Panc1 (cell line): ENCODE measurements at regions not wholly inside any gene's neighbourhood (a gene's known extent, or its start where the extent isn't known, plus 50 kb on each side); places are given as distances from the start of the nearest gene placed in this dataset.

ENCODE experiments used
- ATAC-seq: fragments of 200-7000 bp; cut with Tn5 transposase; 2 replicates; pipeline ENCODE4 v1.9.1; 2020; ENCODE audit warnings: mild to moderate bottlenecking, moderate library complexity
- BruUV-seq: library from RNA; stranded (reverse); fragments of 400-500 nt; replicated peaks from 2 replicates; lab custom pipeline; 2021; lab: Mats Ljungman, UMichigan
- CTCF ChIA-PET: fragments of 300-600 bp; sonication (Branson Sonifier 250); formaldehyde crosslinking; loops from one replicate; lab custom pipeline; 2022; ENCODE audit warnings: antibody characterized with exemption; lab: Charles Lee
- POLR2A ChIA-PET: fragments of 300-600 bp; sonication (Branson Sonifier 250); formaldehyde crosslinking; loops from one replicate; lab custom pipeline; 2022; ENCODE audit warnings: antibody characterized with exemption; lab: Charles Lee
- DNase-seq: peaks from one replicate; pipeline ENCODE4 v3.0.0-alpha.2; 2010; ENCODE audit warnings: low read depth, low spot score
- H3K27ac ChIP-seq: 2 replicates; pipeline ENCODE4 v1.5.1; 2011; ENCODE audit warnings: mild to moderate bottlenecking, low read length, inconsistent platforms
- H3K27me3 ChIP-seq: fragments of 200-500 bp; sonication (Bioruptor generic); 2 replicates; pipeline ENCODE4 v1.6.0; 2014; ENCODE audit warnings: low read length, inconsistent platforms; ENCODE audit not compliant: control insufficient read depth, insufficient read depth
- H3K36me3 ChIP-seq: fragments of 200-500 bp; sonication (Bioruptor generic); 2 replicates; pipeline ENCODE4 v1.5.1; 2014; ENCODE audit warnings: inconsistent platforms, mild to moderate bottlenecking, low read length, moderate library complexity; ENCODE audit not compliant: control insufficient read depth, insufficient read depth
- H3K4me1 ChIP-seq: 2 replicates; pipeline ENCODE4 v1.5.1; 2011; ENCODE audit warnings: inconsistent platforms, mild to moderate bottlenecking, low read length, moderate library complexity; ENCODE audit not compliant: control insufficient read depth, insufficient read depth
- H3K4me3 ChIP-seq, 2 experiments: 2 replicates each; pipeline ENCODE4 v1.5.1; 2011 to 2012; ENCODE audit warnings: low read depth in 2 of 2, low read length in 2 of 2, mild to moderate bottlenecking in 2 of 2, inconsistent platforms in 1 of 2, moderate library complexity in 1 of 2
- H3K9me3 ChIP-seq: fragments of 200-500 bp; sonication (Bioruptor generic); 2 replicates; pipeline ENCODE4 v1.5.1; 2014; ENCODE audit warnings: low read depth, mild to moderate bottlenecking, inconsistent platforms, low read length, moderate library complexity; ENCODE audit not compliant: control insufficient read depth, insufficient read depth
- CTCF ChIP-seq: fragments of 450-650 bp; IDR thresholded peaks from 2 replicates; pipeline ENCODE4 v1.5.1; 2017; ENCODE audit warnings: mild to moderate bottlenecking
- POLR2AphosphoS5 ChIP-seq: IDR thresholded peaks from 2 replicates; pipeline ENCODE4 v1.6.1; 2012; ENCODE audit warnings: mild to moderate bottlenecking, low read depth, low read length, moderate library complexity
- REST ChIP-seq, 2 experiments: IDR thresholded peaks; 2 replicates each; pipeline ENCODE4 v1.6.1; 2011 to 2012; ENCODE audit warnings: low read depth in 2 of 2, control low read depth in 1 of 2, low read length in 1 of 2, mild to moderate bottlenecking in 1 of 2, moderate library complexity in 1 of 2; ENCODE audit not compliant: insufficient read depth in 1 of 2
- SIN3A ChIP-seq: IDR thresholded peaks from 2 replicates; pipeline ENCODE4 v1.6.1; 2012; ENCODE audit warnings: low read depth, mild to moderate bottlenecking, low read length, moderate library complexity, borderline replicate concordance; ENCODE audit not compliant: insufficient read depth
- TCF7L2 ChIP-seq: IDR thresholded peaks from 2 replicates; pipeline ENCODE4 v1.6.1; 2011; ENCODE audit warnings: mild to moderate bottlenecking, low read depth, low read length, inconsistent platforms
- in situ Hi-C: cut with HindIII; loops from 2 replicates; pipeline ENCODE4 v1.10.0; 2016; ENCODE audit warnings: low sequenced_read_pairs, low pct_unique_long_range_greater_than_20kb
- intact Hi-C: fragments of 100-400 bp; cut with micrococcal nuclease; formaldehyde crosslinking; loops from one replicate; pipeline ENCODE4 v1.10.0; 2022; ENCODE audit not compliant: unreplicated experiment

- no peak for TF ChIP-seq TCF7L2
- no peak for TF ChIP-seq POLR2AphosphoS5
- no peak for TF ChIP-seq CTCF
- TF ChIP-seq REST (IDR thresholded peaks at IDR 0.05; ENCODE audit: insufficient read depth in 1 of 2, low read depth in 2 of 2, low read length in 1 of 2), result no peak
- TF ChIP-seq SIN3A, result no peak
- in situ Hi-C loops (no loop called here), intact Hi-C loops (no loop called here)
- CTCF ChIA-PET, result no interaction called here
- no peaks in the 10 kb centered on the region for H3K36me3 ChIP-seq
- no peak overlapping the region for H3K27ac ChIP-seq
- no peaks in the 10 kb centered on the region for H3K9me3 ChIP-seq
- H3K4me1 ChIP-seq, result no peaks in the 10 kb centered on the region
- BruUV-seq, result no TSS peak
- POLR2A ChIA-PET, result no interaction called here
- no peak for DNase-seq
- peaks cover 7% of the 10 kb centered on the region for H3K27me3 ChIP-seq
- ATAC-seq, result no peak
- no peak overlapping the region for H3K4me3 ChIP-seq
These were observed 70.1 kb upstream of the CRY1 start for GRCh38 chr12:107163413-107163812.

DNA sequence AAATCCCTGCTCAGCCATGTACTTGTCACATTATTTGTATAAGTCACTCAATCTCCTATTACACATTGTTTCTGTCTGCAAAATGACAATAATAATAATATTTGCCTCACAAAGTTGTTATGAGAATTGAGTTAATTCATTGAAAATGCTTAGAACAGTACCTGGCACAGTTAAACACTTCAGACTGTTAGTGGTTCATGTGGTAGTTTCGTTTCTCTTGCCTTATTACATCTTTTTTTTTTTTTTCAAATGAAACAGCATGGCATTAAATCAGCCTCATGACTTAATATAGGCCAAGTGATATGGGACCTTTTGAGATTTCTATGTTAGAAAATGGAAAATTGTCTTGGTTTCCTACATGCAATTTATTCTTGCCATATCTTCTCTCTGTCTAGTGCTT is 71.0 kb upstream of the CRY1 start:
- in situ Hi-C loops (no loop called here), intact Hi-C loops (no loop called here)
- no peak overlapping the region for H3K27ac ChIP-seq
- ATAC-seq (no peak), DNase-seq (no peak)
- ChIA-PET CTCF (no interaction called here), POLR2A (no interaction called here)
- no TSS peak for BruUV-seq
- no peak overlapping the region for H3K4me3 ChIP-seq
- TF ChIP-seq REST (IDR thresholded peaks at IDR 0.05; ENCODE audit: insufficient read depth in 1 of 2, low read depth in 2 of 2, low read length in 1 of 2), result no peak
- TF ChIP-seq CTCF, result no peak
- no peak for TF ChIP-seq POLR2AphosphoS5
- no peak for TF ChIP-seq SIN3A
- no peak for TF ChIP-seq TCF7L2
- H3K27me3 ChIP-seq, result peaks cover 2% of the 10 kb centered on the region; the same call in 1 of the 2 replicates
- H3K36me3 ChIP-seq, result no peaks in the 10 kb centered on the region
- no peaks in the 10 kb centered on the region for H3K4me1 ChIP-seq
- no peaks in the 10 kb centered on the region for H3K9me3 ChIP-seq
